ENCODE measurements at regions not wholly inside any gene's neighbourhood (a gene's known extent, or its start where the extent isn't known, plus 50 kb on each side); places are given as distances from the start of the nearest gene placed in this dataset.

DNA sequence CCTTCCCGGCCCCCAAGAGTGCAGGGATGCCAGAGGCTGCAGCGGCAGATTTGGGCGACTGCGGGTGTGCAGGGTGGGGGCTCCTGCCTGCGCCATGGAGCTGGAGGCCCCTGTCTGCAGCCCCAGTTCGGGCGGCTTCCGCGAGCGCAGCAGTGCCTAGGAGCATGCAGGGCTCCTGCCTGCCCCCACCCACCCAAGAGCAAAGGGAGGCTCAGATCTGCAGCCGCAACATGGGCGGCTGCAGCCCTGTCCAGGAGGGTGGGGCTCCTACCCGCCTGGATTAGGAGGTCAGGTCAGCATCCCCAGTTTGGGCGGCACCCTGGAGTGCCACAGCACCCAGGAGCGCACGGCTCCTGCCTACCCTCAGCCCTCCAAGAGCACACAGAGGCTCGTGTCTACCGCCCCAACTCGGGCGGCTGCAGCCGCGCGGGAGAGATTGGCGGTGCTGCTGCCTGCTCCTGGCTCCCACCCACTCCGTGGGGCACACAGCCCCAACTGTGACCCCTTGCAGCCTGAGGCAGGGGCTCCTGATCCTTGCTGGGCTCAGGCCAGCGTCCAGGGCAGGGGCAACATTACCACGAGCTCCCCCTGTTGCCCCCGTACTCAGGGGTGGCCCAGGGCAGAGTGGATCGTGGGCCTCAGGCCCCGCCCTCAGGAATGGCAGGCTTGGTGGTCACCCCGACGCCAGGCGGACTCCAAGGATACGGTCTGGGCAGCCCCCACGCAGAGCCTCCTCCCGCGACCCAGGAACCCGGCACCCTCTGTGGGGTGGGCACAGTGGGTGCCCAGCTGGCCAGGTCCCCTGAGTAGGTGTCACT lies 55.5 kb upstream of the UNC93A start:
- ChIA-PET RAD21 (ENCODE audit: low non-redundant PET in 1 of 2, low total read pairs in 2 of 2, uncharacterized antibody in 2 of 2, unreplicated experiment in 2 of 2) (no interaction called here), POLR2A (no interaction called here)
- intact Hi-C loops (cut with micrococcal nuclease): no loop called here

More for the DNA sequence above, 55.5 kb upstream of the UNC93A start:
- H4K20me1 ChIP-seq (ENCODE audit: insufficient read depth): no peaks in the 10 kb centered on the region
- DNase-seq (ENCODE audit: low read depth, low spot score) (no peak), ATAC-seq (no peak)
- H2AFZ ChIP-seq (ENCODE audit: low read depth, low read length, poor library complexity, severe bottlenecking): no peak overlapping the region
- no peak overlapping the region for H3K9ac ChIP-seq (ENCODE audit: low read length)
- H3K4me2 ChIP-seq (ENCODE audit: low read length): no peak overlapping the region
- no peaks in the 10 kb centered on the region for H3K4me1 ChIP-seq (ENCODE audit: control insufficient read depth in 1 of 2, insufficient read depth in 2 of 2, low read length in 2 of 2)
- CTCF ChIA-PET: no interaction called here
- TF ChIP-seq SP1 (IDR thresholded peaks at IDR 0.05; ENCODE audit: low read depth) (no peak), EZH2phosphoT487 (IDR thresholded peaks at IDR 0.05; ENCODE audit: borderline replicate concordance) (no peak), SRF (IDR thresholded peaks at IDR 0.05; ENCODE audit: low read depth) (no peak), ZFX (IDR thresholded peaks at IDR 0.05) (no peak), CBX3 (IDR thresholded peaks at IDR 0.05; ENCODE audit: low read depth) (no peak), RAD21 (IDR thresholded peaks at IDR 0.05; ENCODE audit: low read depth) (no peak), FOSL1 (IDR thresholded peaks at IDR 0.05; ENCODE audit: low read depth) (no peak), YY1 (IDR thresholded peaks at IDR 0.05; ENCODE audit: extremely low read depth, insufficient replicate concordance, low read depth, low read length) (no peak), POLR2A (IDR thresholded peaks at IDR 0.05; ENCODE audit: borderline replicate concordance, extremely low read depth, insufficient read depth, insufficient read length) (no peak), SIN3A (IDR thresholded peaks at IDR 0.05; ENCODE audit: low read depth) (no peak), EZH2 (IDR thresholded peaks at IDR 0.05) (no peak), TCF7L2 (IDR thresholded peaks at IDR 0.05; ENCODE audit: borderline replicate concordance, extremely low read depth, insufficient read depth, insufficient read length) (no peak), CEBPB (IDR thresholded peaks at IDR 0.05; ENCODE audit: low read depth) (no peak)
- TF ChIP-seq, protein P1, sequence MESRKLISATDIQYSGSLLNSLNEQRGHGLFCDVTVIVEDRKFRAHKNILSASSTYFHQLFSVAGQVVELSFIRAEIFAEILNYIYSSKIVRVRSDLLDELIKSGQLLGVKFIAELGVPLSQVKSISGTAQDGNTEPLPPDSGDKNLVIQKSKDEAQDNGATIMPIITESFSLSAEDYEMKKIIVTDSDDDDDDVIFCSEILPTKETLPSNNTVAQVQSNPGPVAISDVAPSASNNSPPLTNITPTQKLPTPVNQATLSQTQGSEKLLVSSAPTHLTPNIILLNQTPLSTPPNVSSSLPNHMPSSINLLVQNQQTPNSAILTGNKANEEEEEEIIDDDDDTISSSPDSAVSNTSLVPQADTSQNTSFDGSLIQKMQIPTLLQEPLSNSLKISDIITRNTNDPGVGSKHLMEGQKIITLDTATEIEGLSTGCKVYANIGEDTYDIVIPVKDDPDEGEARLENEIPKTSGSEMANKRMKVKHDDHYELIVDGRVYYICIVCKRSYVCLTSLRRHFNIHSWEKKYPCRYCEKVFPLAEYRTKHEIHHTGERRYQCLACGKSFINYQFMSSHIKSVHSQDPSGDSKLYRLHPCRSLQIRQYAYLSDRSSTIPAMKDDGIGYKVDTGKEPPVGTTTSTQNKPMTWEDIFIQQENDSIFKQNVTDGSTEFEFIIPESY (IDR thresholded peaks at IDR 0.05; ENCODE audit: extremely low read depth, insufficient replicate concordance, low read length): no peak
- TF ChIP-seq, protein P2, sequence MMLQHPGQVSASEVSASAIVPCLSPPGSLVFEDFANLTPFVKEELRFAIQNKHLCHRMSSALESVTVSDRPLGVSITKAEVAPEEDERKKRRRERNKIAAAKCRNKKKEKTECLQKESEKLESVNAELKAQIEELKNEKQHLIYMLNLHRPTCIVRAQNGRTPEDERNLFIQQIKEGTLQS (IDR thresholded peaks at IDR 0.05): no peak
- TF ChIP-seq, protein P3, sequence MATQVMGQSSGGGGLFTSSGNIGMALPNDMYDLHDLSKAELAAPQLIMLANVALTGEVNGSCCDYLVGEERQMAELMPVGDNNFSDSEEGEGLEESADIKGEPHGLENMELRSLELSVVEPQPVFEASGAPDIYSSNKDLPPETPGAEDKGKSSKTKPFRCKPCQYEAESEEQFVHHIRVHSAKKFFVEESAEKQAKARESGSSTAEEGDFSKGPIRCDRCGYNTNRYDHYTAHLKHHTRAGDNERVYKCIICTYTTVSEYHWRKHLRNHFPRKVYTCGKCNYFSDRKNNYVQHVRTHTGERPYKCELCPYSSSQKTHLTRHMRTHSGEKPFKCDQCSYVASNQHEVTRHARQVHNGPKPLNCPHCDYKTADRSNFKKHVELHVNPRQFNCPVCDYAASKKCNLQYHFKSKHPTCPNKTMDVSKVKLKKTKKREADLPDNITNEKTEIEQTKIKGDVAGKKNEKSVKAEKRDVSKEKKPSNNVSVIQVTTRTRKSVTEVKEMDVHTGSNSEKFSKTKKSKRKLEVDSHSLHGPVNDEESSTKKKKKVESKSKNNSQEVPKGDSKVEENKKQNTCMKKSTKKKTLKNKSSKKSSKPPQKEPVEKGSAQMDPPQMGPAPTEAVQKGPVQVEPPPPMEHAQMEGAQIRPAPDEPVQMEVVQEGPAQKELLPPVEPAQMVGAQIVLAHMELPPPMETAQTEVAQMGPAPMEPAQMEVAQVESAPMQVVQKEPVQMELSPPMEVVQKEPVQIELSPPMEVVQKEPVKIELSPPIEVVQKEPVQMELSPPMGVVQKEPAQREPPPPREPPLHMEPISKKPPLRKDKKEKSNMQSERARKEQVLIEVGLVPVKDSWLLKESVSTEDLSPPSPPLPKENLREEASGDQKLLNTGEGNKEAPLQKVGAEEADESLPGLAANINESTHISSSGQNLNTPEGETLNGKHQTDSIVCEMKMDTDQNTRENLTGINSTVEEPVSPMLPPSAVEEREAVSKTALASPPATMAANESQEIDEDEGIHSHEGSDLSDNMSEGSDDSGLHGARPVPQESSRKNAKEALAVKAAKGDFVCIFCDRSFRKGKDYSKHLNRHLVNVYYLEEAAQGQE (IDR thresholded peaks at IDR 0.05; ENCODE audit: low read depth): no peak
- TF ChIP-seq, protein P4, sequence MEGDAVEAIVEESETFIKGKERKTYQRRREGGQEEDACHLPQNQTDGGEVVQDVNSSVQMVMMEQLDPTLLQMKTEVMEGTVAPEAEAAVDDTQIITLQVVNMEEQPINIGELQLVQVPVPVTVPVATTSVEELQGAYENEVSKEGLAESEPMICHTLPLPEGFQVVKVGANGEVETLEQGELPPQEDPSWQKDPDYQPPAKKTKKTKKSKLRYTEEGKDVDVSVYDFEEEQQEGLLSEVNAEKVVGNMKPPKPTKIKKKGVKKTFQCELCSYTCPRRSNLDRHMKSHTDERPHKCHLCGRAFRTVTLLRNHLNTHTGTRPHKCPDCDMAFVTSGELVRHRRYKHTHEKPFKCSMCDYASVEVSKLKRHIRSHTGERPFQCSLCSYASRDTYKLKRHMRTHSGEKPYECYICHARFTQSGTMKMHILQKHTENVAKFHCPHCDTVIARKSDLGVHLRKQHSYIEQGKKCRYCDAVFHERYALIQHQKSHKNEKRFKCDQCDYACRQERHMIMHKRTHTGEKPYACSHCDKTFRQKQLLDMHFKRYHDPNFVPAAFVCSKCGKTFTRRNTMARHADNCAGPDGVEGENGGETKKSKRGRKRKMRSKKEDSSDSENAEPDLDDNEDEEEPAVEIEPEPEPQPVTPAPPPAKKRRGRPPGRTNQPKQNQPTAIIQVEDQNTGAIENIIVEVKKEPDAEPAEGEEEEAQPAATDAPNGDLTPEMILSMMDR (IDR thresholded peaks at IDR 0.05 in 2 of 3, conservative IDR thresholded peaks at IDR 0.05 in 1 of 3; ENCODE audit: borderline replicate concordance in 1 of 3, insufficient read depth in 1 of 3, low read depth in 2 of 3, low read length in 2 of 3): no peak
- H3K9me3 ChIP-seq (ENCODE audit: control insufficient read depth in 1 of 2, insufficient read depth in 1 of 2, low read depth in 1 of 2, low read length in 2 of 2): no peaks in the 10 kb centered on the region
- no TSS peak for BruUV-seq (replicated peaks)
- H3K9me2 ChIP-seq (ENCODE audit: insufficient read depth): no peaks in the 10 kb centered on the region
- H3K4me3 ChIP-seq (replicated peaks in 1 of 2; ENCODE audit: low read depth in 1 of 2, low read length in 2 of 2): no peak overlapping the region
- H3K36me3 ChIP-seq (ENCODE audit: control insufficient read depth in 1 of 2, insufficient read depth in 2 of 2, low read length in 2 of 2): no peaks in the 10 kb centered on the region
- H3K27me3 ChIP-seq (ENCODE audit: insufficient read depth, low read length): peaks cover 28% of the 10 kb centered on the region
- H3K27ac ChIP-seq (ENCODE audit: low read depth, low read length): no peak overlapping the region
- H3K79me2 ChIP-seq (ENCODE audit: insufficient read depth, low read length): no peaks in the 10 kb centered on the region

Data from HCT116 (cell line).